Natural killer cell (primary cell): ENCODE measurements at regions not wholly inside any gene's neighbourhood (a gene's known extent, or its start where the extent isn't known, plus 50 kb on each side); places are given as distances from the start of the nearest gene placed in this dataset.

Source experiments
- ATAC-seq, 3 donors: fragments of 150-1000 bp in 2 of 3; fragments of 200-7000 bp in 1 of 3; cut with Tn5 transposase; 1 replicate in 1 of 3; 2 replicates in 2 of 3; pipeline ENCODE4 v1.10.0; 2021; ENCODE audit warnings: mild to moderate bottlenecking in 2 of 3, moderate library complexity in 2 of 3
- DNase-seq, 2 donors: peaks; one replicate each; pipeline versions ENCODE4 v3.0.0 to v3.0.0-alpha.2; 2013 to 2021; ENCODE audit warnings: mixed read lengths in 1 of 2
- H3K27ac ChIP-seq: one replicate; pipeline ENCODE4 v1.5.1; 2013; ENCODE audit warnings: mild to moderate bottlenecking, low read length
- H3K27me3 ChIP-seq: one replicate; pipeline ENCODE4 v1.6.1; 2013; ENCODE audit warnings: low read length; ENCODE audit not compliant: control insufficient read depth, insufficient read depth
- H3K36me3 ChIP-seq: one replicate; pipeline ENCODE4 v1.6.1; 2013; ENCODE audit warnings: low read length; ENCODE audit not compliant: control insufficient read depth, insufficient read depth
- H3K4me1 ChIP-seq: one replicate; pipeline ENCODE4 v1.6.1; 2013; ENCODE audit warnings: low read length; ENCODE audit not compliant: control insufficient read depth, insufficient read depth
- H3K4me3 ChIP-seq: one replicate; pipeline ENCODE4 v1.5.1; 2013; ENCODE audit warnings: low read length
- H3K9me3 ChIP-seq: one replicate; pipeline ENCODE4 v1.6.1; 2013; ENCODE audit warnings: low read length; ENCODE audit not compliant: control insufficient read depth, insufficient read depth
- H3K27ac Mint-ChIP-seq, 2 donors: one replicate each; pipeline ENCODE4 v1.8.0; 2022; ENCODE audit warnings: mild to moderate bottlenecking in 2 of 2, mixed read lengths in 2 of 2, moderate library complexity in 1 of 2
- H3K27me3 Mint-ChIP-seq, 2 donors: one replicate each; pipeline ENCODE4 v1.8.0; 2022; ENCODE audit warnings: low read depth in 2 of 2, mixed read lengths in 2 of 2
- H3K36me3 Mint-ChIP-seq: one replicate; pipeline ENCODE4 v1.8.0; 2022; ENCODE audit warnings: mixed read lengths
- H3K4me1 Mint-ChIP-seq, 2 donors: one replicate each; pipeline ENCODE4 v1.8.0; 2022; ENCODE audit warnings: mixed read lengths in 2 of 2
- H3K4me3 Mint-ChIP-seq: one replicate; pipeline ENCODE4 v1.8.0; 2022; ENCODE audit warnings: mild to moderate bottlenecking, moderate library complexity, mixed read lengths
- H3K9me3 Mint-ChIP-seq, 2 donors: one replicate each; pipeline ENCODE4 v1.8.0; 2022; ENCODE audit warnings: mixed read lengths in 2 of 2
- CTCF ChIP-seq: fragments of 200-600 bp; IDR thresholded peaks from one replicate; pipeline ENCODE4 v1.8.0; 2022; ENCODE audit warnings: antibody characterized with exemption
- WGBS: methylation state at CpG from one replicate; pipeline ENCODE4 v1.1.7; 2013; ENCODE audit warnings: missing lambda C conversion rate; ENCODE audit not compliant: insufficient coverage; 5-methylcytosine and 5-hydroxymethylcytosine counted together
- intact Hi-C: fragments of 100-400 bp; cut with micrococcal nuclease; formaldehyde crosslinking; loops from one replicate; pipeline ENCODE4 v1.14.2; 2022

- no peak overlapping the region for H3K27ac ChIP-seq
- Mint-ChIP-seq H3K36me3 (no peaks in the 10 kb centered on the region), H3K27me3 (peaks cover 8 to 24% of the 10 kb centered on the region in 2 donors), H3K9me3 (no peaks in the 10 kb centered on the region), H3K4me3 (no peak overlapping the region), H3K4me1 (no peaks in the 10 kb centered on the region), H3K27ac (no peak overlapping the region)
- ATAC-seq (no peak), DNase-seq (no peak)
- 96% methylated on average over 5 of the region's 5 CpGs for WGBS
- no peaks in the 10 kb centered on the region for H3K27me3 ChIP-seq
- TF ChIP-seq CTCF = no peak
- H3K9me3 ChIP-seq = no peaks in the 10 kb centered on the region
- H3K36me3 ChIP-seq = no peaks in the 10 kb centered on the region
- intact Hi-C loops = no loop called here
- H3K4me1 ChIP-seq = no peaks in the 10 kb centered on the region
- no peak overlapping the region for H3K4me3 ChIP-seq
These were observed 230.7 kb upstream of the CDH5 start for GRCh38 chr16:66135838-66136237.

- Histone ChIP-seq H3K9me3 (no peaks in the 10 kb centered on the region), H3K27ac (no peak overlapping the region), H3K27me3 (no peaks in the 10 kb centered on the region), H3K36me3 (no peaks in the 10 kb centered on the region), H3K4me1 (no peaks in the 10 kb centered on the region), H3K4me3 (no peak overlapping the region)
- Mint-ChIP-seq H3K27ac (no peak overlapping the region), H3K36me3 (no peaks in the 10 kb centered on the region), H3K4me1 (no peaks in the 10 kb centered on the region), H3K9me3 (no peaks in the 10 kb centered on the region), H3K27me3 (peaks cover 8 to 24% of the 10 kb centered on the region in 2 donors), H3K4me3 (no peak overlapping the region)
- ATAC-seq (no peak), DNase-seq (no peak)
- TF ChIP-seq CTCF = no peak
- 91% methylated on average over 4 of the region's 4 CpGs for WGBS
- intact Hi-C loops = no loop called here
These were observed 231.1 kb upstream of the CDH5 start for GRCh38 chr16:66135421-66135831.

GRCh38 chr16:66134875-66135274, 231.6 kb upstream of the CDH5 start:
- TF ChIP-seq CTCF = no peak
- ATAC-seq = no peak
- H3K4me3 Mint-ChIP-seq = no peak overlapping the region

GRCh38 chr16:66133643-66134338, 232.7 kb upstream of the CDH5 start:
- ATAC-seq (no peak), DNase-seq (no peak)
- H3K4me3 ChIP-seq = no peak overlapping the region
- Mint-ChIP-seq H3K4me1 (no peaks in the 10 kb centered on the region), H3K9me3 (no peaks in the 10 kb centered on the region), H3K27ac (no peak overlapping the region), H3K27me3 (peaks cover 15 to 30% of the 10 kb centered on the region in 2 donors), H3K36me3 (no peaks in the 10 kb centered on the region), H3K4me3 (no peak overlapping the region)
- no peak for TF ChIP-seq CTCF
- intact Hi-C loops = no loop called here
- no peaks in the 10 kb centered on the region for H3K4me1 ChIP-seq
- no peaks in the 10 kb centered on the region for H3K27me3 ChIP-seq
- no peaks in the 10 kb centered on the region for H3K9me3 ChIP-seq
- 93% methylated on average over 5 of the region's 6 CpGs for WGBS
- H3K27ac ChIP-seq = no peak overlapping the region
- H3K36me3 ChIP-seq = no peaks in the 10 kb centered on the region

More at GRCh38 chr16:66134875-66135274, 231.6 kb upstream of the CDH5 start:
- H3K27ac ChIP-seq = no peak overlapping the region
- Mint-ChIP-seq H3K9me3 (no peaks in the 10 kb centered on the region), H3K4me1 (no peaks in the 10 kb centered on the region), H3K36me3 (no peaks in the 10 kb centered on the region), H3K27me3 (peaks cover 10 to 24% of the 10 kb centered on the region in 2 donors), H3K27ac (no peak overlapping the region)
- intact Hi-C loops = no loop called here
- no peaks in the 10 kb centered on the region for H3K4me1 ChIP-seq
- 57% methylated on average over 5 of the region's 5 CpGs for WGBS
- no peaks in the 10 kb centered on the region for H3K36me3 ChIP-seq
- H3K27me3 ChIP-seq = no peaks in the 10 kb centered on the region
- DNase-seq = no peak
- H3K9me3 ChIP-seq = no peaks in the 10 kb centered on the region
- H3K4me3 ChIP-seq = no peak overlapping the region
